GM18909 (cell line): ENCODE measurements at regions not wholly inside any gene's neighbourhood (a gene's known extent, or its start where the extent isn't known, plus 50 kb on each side); places are given as distances from the start of the nearest gene placed in this dataset.

Source experiments
- ATAC-seq: cut with Tn5 transposase; IDR thresholded peaks from one replicate; pipeline ENCODE4 v1.9.1; 2021; ENCODE audit warnings: mild to moderate bottlenecking; ENCODE audit not compliant: unreplicated experiment, poor library complexity

DNA sequence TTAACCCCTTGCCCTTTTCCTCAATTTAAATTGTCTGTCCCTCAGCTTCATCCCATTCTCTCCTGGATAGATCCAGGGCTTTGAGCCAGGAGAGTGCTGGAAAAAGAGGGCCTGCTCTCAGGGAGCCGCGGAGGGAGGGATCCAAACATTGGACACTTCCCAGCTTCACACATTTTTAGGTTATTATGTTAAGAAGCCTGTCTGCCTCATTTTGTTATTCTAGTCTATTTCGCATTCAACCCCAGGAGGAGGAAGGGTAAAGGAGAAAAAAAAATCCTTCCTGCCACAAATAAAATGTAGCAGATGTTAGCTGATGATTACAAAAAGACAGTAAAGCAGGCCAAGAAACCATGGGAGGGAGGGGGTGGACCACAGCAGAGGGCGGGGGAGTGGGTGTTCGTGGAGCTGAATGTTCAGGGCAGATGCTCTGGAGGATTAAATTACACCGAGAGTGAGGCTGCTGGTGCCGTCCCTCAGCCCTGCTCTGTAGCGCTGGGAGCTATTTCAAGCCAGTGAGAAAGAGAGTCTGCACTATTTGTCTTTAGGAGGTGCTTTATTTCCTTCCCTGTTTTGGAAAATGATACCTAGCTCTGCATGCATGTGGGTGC lies 60.6 kb upstream of the ZFR start:
- no peak for ATAC-seq

DNA sequence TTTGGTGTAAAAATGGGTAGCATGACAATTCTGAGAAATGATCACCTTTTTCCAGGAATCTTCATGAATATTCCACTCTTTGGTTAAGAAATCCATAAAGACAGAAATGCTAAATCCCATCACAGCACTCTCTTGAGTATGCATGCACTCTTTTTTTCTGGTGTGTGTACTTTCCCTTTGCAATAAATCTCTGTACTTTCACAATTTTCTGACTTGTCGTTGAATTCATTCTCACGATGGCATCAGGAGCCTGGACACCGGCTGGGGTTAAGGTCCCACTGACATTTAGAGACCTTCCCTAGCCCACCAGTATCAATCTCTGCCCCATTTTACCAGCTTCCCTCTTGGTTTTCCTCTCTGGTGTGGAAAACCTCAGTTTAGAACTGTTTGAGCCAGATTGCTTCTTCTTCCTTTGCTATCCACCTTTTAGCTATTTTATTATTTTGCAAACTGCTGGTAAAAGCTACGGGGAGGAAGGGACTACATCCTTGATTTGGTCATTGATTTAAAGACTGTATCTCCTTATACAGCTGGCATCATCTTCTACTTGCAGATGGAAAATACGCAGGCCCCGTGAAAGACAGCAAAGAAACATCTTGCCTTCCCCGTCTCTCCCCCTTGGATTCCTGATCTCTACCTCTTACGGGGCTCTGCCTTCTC lies 59.9 kb upstream of the ZFR start:
- no peak for ATAC-seq

DNA sequence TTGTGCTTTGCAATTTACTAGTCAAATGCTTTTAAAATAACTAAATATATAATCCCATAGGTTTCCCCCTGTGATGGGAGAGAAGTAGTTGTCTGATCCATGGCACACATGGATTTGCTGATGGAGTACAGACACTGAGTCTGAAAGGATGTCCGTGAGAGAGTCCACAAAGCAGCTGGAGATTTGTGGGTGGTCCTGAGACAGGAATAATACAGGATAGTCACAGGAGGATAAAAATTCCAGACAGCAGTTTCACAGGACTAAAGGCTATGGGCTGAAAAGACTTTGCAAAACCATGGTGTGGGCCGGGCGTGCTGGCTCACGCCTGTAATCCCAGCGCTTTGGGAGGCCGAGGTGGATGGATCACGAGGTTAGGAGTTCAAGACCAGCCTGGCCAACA lies 58.7 kb upstream of the ZFR start:
- ATAC-seq = no peak

DNA sequence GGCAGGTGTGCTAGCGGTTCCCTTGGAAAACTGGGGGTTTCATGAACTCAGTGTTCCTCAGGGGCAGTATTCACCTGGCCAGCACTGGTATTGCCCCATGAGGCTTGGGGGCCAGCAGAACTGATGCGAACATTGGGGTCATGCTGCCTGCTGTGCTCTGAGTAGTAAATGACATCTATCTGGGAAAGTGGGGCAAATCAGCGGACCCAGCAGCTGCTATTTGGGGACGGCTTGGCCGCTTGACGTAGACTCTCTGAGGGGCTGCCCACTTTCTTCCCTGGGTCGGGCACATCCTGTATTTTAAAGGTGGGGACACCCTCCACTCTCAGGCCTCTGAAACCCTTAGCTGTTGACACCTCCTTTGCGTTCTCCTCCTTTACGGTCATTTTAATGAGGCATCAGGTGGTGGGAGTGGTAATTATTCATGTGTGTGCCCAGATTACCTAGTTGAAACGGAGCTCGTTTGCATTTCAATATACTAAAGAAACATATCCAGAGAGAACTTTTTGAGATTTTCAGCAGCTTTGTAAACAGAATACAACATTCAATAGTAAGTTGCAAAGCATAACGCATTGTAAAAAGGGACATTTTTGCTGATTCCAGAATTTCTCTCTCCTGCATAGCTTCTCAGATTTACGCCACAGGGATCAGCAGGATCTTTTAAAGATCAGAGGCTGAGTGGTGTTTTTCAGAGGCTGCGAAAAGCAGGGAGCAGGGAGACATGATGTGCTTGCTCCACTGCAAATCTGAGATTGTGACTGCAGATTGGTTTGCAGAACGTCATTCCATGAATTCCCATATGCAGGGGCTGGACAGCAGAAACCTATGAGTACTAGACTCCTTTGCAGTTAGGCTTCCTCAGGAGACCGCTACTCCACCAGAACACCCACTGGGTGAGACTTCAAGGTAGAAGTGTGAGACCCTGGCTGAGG lies 56.8 kb upstream of the ZFR start:
- ATAC-seq = no peak

DNA sequence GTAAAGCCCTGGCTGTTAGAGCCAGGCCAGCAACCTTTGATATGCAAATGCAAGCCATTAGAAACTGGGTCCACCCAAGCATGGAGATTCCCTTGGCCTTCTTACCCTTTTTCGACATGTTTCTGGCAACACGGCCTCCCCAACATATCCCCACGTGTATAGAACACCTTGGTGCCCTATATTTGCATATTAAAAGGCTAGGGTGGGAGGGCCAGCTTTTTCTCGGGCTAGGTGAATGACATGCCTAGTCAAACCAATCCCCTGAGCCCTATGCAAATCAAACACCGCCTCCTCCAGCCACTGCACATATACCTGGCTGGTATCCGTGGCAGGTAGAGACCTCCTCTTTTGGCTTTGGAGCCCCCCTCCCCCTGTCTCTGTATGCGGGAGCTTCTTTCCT lies 55.6 kb upstream of the ZFR start:
- no peak for ATAC-seq

DNA sequence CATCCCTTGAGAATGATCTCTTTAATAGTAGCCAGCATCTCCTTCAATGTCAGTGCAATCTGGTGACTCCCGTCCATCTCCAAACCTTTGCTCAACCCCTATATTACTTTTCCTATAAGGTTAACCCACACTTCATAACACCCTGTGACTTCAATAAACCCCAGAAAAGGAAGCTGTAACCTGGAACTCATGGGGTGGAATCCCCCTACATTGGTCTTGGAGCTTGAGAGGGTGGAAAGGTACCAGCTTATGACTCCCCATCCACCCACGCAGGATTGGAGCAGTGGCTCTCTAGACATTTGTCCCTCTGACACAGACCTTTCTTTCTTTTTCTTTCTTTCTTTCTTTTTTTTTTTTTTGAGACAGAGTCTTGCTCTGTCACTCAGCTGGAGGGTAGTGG lies 54.7 kb upstream of the ZFR start:
- no peak for ATAC-seq

DNA sequence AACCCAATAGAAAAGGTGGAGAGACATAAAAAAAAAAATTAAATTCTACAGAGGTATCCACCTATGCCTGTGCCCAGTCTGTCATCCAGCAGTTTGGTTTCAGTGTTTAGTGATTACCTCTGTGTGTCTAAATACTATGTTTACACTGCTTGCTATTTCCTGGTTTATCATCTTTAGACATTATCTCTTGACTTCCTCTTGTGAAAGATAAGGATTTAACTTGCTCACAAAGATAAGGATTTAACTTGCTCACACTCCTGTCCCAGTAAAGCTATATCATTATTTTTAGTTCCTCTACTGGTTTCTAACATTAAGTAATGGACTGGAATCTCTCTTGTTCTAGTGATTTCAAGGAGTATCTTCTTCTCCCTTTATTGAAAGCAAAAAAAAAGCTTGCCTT lies 53.9 kb upstream of the ZFR start:
- no peak for ATAC-seq

DNA sequence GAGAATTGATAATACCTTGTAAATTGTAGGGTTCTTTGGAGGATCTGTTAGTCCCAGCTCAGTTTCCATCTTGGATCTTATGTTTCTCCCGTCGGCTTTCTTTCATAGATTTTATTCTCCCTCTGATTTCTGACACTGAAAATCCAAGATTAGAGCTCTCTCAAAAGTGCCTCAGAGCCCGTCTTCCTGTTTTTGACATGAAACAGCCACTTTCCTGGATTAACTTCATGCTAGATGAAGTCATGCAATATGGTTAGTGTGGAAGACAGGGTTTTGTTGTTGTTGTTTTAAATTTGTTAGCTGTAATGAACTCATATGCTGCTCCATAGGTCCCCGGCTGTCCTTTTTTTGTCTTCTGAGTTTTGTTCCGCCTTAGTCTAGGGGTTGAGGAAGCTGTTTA lies 51.6 kb upstream of the ZFR start:
- ATAC-seq = no peak

DNA sequence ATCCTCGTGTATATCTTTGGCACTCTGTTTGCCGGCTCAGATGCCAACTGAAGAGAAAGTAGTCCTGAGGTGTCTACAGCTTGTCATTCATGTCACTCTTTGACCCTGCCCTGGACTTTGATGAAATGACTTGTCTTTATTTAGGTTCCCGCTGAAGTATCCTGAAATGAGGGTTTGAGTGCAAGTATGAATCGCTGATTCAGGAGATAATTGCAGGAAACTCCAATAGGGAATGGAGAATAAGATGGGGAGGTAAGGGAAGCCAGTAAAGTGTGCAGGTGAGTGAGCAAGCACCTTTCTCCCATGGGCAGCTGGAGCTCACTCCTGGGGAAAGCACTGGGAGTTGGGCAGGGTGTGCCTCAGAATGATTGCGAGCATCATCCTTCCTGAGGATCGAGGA lies 50.3 kb upstream of the ZFR start:
- no peak for ATAC-seq
